Spleen (tissue), 7 donors: ENCODE measurements at regions not wholly inside any gene's neighbourhood (a gene's known extent, or its start where the extent isn't known, plus 50 kb on each side); places are given as distances from the start of the nearest gene placed in this dataset.

ENCODE experiments used
- POLR2A ChIP-seq, 3 donors: fragments of 450-650 bp; IDR thresholded peaks; one replicate each; pipeline ENCODE4 v1.5.1; 2017; ENCODE audit warnings: antibody characterized with exemption in 3 of 3, mild to moderate bottlenecking in 1 of 3
- TF ChIP-seq, protein P1 (sequence below), 11 experiments: fragments of 200-600 bp in 7 of 11; fragments of 450-650 bp in 4 of 11; sonication (generic) in 4 of 11; IDR thresholded peaks in 8 of 11; conservative IDR thresholded peaks in 3 of 11; 1 replicate in 7 of 11; 2 replicates in 4 of 11; pipeline versions ENCODE4 v1.4.0 to v1.8.0; 2016 to 2021; ENCODE audit warnings: antibody characterized with exemption in 11 of 11, inconsistent platforms in 4 of 11, mild to moderate bottlenecking in 1 of 11
- donor health status: DM: no; HTN: no; CAD: no; lungs with moderate emphysema.
- donor health status: DM: no; HTN: no; CAD: no.
- donor health status: DM: no; HTN: no; CAD: no.

GRCh38 chr12:107458163-107458562 lies 227.4 kb upstream of the PWP1 start:
- TF ChIP-seq, protein P1, sequence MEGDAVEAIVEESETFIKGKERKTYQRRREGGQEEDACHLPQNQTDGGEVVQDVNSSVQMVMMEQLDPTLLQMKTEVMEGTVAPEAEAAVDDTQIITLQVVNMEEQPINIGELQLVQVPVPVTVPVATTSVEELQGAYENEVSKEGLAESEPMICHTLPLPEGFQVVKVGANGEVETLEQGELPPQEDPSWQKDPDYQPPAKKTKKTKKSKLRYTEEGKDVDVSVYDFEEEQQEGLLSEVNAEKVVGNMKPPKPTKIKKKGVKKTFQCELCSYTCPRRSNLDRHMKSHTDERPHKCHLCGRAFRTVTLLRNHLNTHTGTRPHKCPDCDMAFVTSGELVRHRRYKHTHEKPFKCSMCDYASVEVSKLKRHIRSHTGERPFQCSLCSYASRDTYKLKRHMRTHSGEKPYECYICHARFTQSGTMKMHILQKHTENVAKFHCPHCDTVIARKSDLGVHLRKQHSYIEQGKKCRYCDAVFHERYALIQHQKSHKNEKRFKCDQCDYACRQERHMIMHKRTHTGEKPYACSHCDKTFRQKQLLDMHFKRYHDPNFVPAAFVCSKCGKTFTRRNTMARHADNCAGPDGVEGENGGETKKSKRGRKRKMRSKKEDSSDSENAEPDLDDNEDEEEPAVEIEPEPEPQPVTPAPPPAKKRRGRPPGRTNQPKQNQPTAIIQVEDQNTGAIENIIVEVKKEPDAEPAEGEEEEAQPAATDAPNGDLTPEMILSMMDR (IDR thresholded peaks at IDR 0.05 in 8 of 11, conservative IDR thresholded peaks at IDR 0.05 in 3 of 11): no peak
- TF ChIP-seq POLR2A (IDR thresholded peaks at IDR 0.05): no peak
